Body of pancreas (tissue), 4 donors: ENCODE measurements at regions not wholly inside any gene's neighbourhood (a gene's known extent, or its start where the extent isn't known, plus 50 kb on each side); places are given as distances from the start of the nearest gene placed in this dataset.

ENCODE experiments used
- CTCF ChIP-seq, 7 experiments: fragments of 450-650 bp in 4 of 7; fragments of 200-600 bp in 3 of 7; sonication (generic) in 3 of 7; IDR thresholded peaks; one replicate each; pipeline ENCODE4 v1.5.1; 2016 to 2019; ENCODE audit warnings: antibody characterized with exemption in 7 of 7
- POLR2A ChIP-seq, 3 donors: fragments of 450-650 bp; IDR thresholded peaks; one replicate each; pipeline ENCODE4 v1.6.1; 2016; ENCODE audit warnings: antibody characterized with exemption in 3 of 3, mild to moderate bottlenecking in 2 of 3

GRCh38 chr20:17887331-17888030 is 81.1 kb downstream of the SNX5 start:
- TF ChIP-seq CTCF (IDR thresholded peaks at IDR 0.05), result no peak
- no peak for TF ChIP-seq POLR2A (IDR thresholded peaks at IDR 0.05)
